GM21528 (cell line): ENCODE measurements at regions not wholly inside any gene's neighbourhood (a gene's known extent, or its start where the extent isn't known, plus 50 kb on each side); places are given as distances from the start of the nearest gene placed in this dataset.
"Not testable (repeated sequence)": the region's sequence is repeated elsewhere in the genome, so short reads cannot be mapped to it uniquely, and the experiment has no call there.

Source experiments
- ATAC-seq: cut with Tn5 transposase; IDR thresholded peaks from one replicate; pipeline ENCODE4 v1.9.1; 2021; ENCODE audit warnings: mild to moderate bottlenecking, moderate library complexity; ENCODE audit not compliant: unreplicated experiment, low FRiP score

DNA sequence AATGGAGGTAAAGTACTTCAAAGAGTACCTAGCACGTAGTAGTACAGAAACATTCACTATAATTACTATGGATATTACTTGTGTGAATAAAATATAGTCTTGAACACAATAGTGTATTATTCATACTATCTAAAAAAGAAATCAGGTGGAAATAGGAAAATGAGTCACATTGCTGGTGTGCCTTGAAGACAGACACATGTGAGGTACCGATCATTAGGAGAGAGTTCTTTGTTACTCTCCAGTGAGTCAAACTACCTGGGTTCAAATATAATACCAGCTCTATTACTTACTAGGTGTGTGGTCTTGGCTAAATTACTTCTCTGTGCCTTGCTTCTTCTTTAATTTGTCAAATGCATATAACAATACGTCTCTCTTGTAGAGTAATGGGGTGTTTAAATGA, 50.8 kb upstream of the BEND6 start:
- no peak for ATAC-seq

DNA sequence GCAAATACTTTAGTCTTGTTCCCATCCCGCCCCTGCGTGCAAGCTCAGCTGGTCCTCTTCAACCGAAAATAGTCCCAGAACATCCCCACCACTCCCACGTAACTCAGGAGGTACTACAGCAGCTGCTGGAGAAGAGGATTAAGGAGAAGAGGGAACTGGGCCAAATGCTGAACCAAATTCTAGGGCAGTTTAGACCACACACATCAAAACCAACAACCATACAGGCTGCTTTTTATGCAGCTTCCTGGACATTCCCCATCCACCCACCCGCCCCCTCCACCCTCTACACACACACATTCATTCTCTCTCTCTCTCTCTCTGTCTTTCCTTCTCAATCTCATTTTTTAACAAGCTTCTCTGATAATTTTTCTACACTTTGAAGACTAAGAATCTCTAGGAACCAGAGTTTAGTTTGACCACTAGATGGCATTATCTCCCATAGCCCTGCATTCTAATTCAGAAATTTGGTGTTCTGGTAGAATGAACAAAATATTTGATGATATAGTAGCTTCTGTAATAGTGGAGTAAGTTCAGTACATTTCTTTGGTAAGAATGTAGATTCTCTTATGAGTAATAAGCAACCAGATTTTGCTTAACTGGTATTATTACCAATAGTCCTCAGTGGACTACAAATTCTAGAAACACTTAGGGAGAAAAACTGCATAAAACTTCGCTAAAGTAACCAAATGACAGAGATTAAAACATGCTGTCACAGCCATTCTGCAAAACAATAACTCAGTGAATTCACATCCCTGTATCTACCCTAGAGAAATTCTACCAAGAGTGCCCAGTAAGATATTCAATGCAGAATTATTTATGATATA, 52.1 kb upstream of the BEND6 start:
- ATAC-seq: no peak

DNA sequence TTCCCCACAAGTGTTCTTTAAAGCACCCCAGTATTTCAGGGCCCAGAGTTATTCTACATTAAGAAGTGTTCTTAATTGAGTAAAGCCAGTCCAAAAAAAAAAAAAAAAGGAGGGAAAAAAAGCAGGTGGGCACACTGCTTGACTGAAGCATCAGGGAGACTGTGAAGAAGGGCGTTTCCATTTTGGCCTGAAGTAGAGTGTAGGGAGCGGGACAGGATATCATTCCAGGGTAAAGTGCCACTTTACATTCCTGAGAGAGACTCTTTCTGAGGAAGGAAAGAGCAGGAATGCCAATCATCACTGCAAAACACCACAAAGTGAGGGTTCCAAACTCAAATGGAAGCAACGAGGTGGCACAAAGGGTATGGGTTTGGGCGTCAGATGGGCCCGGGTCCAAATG, 54.1 kb upstream of the BEND6 start:
- ATAC-seq: no peak

DNA sequence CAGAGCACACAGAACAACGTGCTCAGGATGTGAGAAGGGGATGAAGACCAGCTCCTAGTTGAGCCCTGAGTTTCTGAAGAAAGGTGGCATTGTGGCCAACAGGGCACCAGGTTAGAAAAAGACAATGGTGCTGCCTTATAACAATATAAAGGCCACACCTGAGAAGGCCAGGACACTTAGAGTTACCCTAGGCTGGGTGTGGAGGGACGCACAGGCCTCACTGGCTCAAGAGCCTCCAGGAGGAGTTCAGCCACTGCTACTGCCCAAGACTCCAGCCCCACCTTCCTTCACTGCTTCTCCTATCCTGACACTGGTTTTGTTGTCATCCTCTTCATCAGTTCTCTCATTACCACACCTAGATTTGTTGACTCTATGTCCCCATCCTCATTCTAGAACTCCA, 55.2 kb upstream of the BEND6 start:
- no peak for ATAC-seq

DNA sequence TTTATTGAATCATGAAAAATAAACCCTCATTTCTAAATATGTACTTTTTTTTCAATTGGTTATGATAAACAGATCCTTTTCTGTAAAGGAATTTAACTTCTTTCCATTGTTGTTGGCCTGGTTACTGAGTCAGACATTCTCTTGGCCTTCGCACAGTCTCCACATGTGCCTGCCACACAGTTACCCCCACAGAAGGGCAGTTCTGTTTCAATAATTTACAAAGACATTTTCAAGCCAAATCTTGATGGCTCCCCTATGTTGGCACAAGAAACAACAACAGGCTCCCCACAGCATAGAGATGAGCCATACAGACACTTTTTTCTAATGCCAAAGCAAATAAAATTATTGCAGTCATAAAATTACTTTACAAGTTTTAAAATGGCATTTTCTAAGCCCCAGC, 55.6 kb upstream of the BEND6 start:
- no peak for ATAC-seq

DNA sequence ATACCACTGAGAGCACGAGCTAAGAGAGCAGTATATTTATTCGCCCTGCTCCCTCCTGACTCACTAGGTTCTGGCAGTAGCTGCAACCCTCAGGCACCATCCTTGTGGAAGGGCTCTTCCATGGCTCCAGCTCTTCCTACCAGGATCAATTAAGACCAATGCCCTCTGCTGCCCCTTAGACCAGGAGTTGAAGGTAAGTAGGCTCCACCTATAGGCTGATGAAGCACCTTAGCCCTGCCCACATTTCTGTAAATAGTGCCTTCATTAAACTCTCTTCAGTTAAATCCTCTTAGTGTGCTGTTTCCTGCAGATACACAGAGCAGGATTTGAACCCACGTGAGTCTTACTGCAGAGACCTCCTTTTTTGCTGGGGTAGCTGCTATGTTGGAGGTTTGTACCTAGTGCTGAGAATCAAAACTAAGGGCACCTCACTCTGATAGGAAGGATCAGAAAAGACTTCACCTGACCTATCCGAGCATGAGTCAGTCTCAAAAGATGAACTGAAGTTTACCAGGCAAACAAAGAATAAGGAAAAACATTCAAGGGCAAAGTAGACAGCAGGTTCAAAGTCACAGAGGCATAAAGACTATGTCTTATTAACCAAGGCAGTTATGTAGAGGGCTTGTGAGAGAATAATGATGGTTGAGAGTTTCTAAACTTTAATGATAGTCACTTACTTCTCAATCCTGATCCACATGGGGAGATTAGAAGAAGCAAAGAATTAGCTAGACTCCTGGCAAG, 56.9 kb upstream of the BEND6 start:
- no peak for ATAC-seq

DNA sequence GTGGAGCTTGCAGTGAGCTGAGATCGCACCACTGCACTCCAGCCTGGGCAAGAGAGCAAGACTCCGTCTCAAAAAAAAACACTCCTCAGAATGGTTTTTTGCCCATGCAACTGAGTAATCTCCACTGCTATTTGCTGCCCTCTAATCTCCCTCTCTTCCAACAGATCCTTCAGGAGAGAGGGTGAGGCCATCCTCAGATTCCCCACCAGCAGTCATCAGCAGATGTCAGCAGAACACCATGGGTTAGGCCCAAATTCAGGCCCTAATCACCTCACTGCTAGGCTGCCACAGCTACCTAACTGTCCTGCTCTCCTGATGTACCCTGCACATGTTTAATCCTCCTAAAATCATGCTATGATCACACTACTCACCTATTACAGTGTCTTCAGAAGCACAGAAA, 63.2 kb upstream of the BEND6 start:
- no peak for ATAC-seq

DNA sequence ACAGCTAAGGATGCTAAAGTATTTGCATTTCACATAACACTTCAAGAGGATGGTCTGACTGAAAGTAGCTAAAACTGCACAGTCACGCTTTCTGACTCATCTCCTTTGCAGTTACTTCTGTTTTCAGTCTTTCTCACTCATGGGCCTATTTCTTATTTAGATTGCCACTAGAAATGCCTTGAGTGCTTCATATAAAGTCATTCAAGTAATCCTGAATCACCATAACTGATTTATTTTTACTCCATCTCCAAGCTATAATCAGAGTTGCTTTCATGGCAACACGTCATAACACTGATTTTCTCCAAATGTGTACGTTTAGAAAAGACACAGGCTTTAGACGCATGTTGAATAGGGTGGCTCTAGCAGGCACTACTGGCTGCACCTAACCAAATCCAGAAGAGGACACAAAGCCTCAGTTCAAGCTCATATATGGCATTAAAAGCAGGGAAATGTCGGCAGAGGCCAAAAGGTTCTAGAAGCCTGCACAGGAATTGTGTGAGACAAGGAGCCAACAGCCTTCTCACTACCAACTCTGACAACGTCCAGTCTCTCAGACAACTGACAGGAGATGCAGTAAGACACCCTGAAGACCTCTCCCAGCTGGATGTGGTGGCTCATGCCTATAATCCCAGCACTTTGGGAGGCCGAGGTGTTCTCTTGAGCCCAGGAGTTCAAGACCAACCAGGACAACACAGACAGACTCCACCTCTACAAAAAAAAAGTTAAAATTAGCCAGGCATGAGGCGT, 64.1 kb upstream of the BEND6 start:
- ATAC-seq: peak; percentile 96

DNA sequence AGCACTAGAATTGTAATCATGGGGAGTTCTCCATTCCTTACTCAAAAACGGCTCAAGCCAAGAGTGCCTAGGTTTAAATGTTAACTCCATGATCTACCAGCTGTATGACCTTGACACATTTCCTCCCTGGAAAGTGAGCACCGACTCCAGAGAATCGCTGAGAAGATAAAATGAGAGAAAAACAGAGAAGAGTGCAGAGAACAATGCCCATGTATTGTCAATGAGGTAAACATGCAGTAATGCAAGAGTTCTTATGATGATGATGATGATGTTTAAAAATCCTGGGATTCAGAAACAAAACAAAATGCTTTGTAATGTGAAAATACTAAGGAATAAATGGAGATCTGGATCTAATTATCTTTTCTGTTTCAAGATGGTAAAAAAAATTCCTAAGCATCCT, 64.8 kb upstream of the BEND6 start:
- ATAC-seq: no peak

DNA sequence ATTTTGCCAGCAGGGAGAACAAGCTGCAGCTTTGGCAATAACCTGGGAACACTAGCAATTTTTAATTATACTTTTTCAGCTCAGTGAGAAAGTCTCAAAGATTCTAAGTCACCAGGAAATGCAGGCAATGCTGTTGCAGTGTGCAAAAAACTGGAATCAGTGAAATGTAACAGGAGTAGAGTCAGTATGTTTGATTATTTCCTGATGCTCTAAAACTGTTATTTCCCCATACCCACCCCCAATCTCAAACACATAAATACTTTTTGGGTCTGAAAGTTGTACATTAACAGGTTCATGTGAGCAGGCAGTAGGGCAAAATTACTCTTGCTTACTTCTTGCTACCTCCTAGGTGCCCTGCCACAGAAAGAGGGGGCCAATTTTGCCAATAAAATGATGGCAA, 65.4 kb upstream of the BEND6 start:
- no peak for ATAC-seq

DNA sequence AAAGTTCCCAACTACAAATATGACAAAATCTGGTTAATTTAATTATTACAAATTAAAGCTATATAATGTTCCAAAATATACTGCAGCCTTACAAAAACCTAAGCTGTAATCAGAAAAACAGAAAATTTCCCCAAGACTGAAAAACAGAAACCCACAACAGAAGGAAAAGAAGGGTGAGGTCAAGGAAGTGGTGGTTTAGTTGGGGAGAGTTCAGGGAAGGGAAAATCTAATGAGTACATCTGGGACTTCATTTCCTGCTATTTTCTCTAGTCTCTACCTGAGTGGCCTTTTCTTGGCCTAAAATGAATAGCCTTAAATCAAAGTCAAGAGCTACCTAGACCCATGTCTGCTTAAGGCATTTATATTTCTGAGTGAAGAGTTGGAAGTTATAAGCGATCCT, 66.2 kb upstream of the BEND6 start:
- ATAC-seq: no peak

DNA sequence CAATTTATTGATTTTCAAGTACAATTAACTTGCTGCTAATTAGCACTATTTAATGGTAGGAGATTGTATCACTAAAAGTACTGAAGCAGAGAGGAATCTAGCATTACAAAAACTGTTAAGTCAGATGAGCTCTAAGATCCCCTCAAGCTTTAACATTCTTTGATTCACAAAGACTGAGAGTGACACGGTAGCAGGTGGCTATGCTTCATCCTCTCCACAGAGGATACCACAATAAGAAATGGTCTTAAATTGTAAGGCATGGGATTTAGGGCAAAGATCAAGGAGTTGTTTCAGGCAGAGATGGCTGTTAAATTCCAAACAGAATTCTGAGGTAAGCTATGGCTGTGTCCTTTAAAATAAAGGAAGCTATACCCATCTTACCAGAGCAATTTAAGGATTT, 67.8 kb upstream of the BEND6 start:
- ATAC-seq: no peak

DNA sequence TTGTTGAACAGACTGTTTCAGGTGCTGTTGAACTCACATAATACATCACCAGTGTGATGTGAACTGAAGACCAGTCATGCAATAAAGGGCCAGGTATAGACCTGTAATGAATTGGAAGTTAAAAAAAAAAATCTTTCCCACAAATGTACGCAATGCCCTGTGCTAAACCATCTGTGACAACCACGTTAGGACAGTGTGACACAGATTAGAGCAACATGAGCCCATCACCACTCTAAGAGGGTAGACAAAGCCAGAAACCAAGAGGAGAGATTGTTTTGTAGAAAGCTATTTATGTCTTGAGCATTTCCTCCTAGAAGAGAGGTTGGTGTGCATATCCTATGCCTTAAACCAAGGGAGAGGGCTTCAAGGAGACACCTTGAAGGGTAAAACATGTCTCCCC, 77.0 kb upstream of the BEND6 start:
- ATAC-seq: no peak

DNA sequence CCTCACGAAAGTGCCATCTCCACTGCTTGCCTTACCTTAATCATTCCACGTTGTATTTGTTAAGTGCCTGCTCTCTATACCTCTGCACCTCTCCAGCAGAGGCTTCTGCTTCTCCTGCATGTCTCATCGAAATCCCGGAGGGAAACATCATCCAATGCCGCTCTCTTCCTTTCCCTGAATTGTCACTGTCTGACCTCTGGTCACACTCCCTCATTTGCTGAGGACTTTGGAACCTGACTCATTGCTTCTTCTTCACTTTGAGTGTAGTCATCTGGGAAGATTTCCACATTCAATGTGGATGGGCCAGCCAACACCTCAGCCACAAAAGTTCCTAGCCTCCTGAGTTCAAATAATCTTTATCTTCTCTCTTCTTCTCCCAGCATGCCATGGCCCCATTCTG, 78.9 kb upstream of the BEND6 start:
- ATAC-seq: no peak

DNA sequence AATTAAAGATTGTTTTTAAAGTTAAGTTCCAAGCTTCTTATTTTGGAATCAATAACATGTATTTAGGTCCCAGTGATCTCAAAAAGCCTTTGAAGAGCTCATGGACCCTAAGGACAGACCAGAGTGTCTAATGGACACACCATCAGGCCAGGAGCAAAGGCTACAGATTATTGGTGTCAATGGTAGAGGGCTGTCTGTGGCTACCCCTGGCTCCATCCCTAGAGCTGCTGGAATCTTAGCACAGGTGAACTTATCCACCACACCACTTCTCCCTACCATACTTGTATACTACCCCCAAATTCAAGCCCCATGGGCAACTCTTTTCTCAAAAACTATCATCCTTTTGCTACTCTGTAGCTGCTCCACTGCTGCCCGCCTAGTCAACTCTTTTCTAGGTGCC, 79.4 kb upstream of the BEND6 start:
- no peak for ATAC-seq

DNA sequence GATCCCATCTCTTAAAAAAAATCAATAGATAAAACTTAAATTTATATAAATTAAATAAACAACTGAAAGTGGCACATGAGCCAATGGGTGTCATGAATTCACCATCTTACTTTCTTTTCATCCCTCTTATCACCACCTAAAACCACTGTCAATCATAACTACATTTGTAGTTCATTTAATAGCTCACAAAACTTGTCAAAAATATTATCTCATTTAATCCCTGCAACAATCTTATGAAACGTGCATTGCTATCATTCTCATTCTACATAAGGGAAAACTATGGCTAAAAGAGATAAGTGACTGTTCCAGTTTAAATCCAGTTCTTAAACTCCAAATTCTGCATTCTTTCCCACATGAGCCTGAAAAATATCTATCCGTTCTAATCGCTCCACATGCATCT, 80.6 kb upstream of the BEND6 start:
- no peak for ATAC-seq

DNA sequence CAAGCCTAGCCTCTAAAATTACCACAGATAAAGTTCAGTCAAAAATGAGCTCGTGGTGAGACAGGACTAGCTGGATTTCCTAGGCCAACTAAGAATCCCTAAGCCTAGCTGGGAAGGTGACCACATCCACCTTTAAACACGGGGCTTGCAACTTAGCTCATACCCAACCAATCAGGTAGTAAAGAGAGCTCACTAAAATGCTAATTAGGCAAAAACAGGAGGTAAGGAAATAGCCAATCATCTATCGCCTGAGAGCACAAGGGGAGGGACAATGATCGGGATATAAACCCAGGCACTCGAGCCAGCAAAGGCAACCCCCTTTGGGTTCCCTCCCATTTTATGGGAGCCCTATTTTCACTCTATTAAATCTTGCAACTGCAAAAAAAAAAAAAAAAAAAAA, 84.9 kb upstream of the BEND6 start:
- ATAC-seq: not testable (repeated sequence)

DNA sequence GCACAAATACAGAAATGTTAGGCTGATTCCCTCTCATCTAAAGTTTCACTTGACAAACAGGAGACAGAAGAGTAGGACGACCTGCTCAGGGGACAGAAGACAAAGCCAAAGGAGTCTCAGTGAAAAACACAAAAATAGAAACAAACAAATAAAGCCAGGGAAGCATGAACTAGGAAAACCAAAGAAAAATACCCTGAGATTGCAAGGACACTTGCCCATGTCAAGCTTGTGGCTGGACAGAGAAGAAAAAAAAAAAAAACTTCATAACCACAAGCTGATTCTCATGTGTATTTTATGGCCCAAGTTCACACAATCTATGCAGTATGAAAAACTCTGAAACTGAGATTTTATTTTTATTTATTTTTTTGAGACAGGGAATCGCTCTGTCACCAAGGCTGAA, 85.6 kb upstream of the BEND6 start:
- no peak for ATAC-seq

DNA sequence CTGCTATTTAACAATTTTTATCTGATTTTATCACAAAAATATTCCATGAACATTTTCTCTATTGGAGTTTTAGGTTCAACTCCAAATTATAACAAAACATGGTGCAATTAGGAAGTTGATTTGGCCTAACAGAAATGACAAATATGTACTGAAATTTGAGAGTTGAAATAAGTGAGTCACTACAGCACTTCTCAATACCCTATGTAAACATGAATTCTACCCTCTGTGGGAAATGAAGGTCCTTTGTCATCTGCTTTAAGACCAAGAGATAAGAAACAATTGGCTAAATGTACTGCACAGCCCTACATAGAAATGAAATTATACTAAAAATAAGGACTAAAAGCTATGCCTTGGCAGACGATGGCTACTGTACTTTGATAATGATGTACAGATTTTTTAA, 86.2 kb upstream of the BEND6 start:
- ATAC-seq: no peak

DNA sequence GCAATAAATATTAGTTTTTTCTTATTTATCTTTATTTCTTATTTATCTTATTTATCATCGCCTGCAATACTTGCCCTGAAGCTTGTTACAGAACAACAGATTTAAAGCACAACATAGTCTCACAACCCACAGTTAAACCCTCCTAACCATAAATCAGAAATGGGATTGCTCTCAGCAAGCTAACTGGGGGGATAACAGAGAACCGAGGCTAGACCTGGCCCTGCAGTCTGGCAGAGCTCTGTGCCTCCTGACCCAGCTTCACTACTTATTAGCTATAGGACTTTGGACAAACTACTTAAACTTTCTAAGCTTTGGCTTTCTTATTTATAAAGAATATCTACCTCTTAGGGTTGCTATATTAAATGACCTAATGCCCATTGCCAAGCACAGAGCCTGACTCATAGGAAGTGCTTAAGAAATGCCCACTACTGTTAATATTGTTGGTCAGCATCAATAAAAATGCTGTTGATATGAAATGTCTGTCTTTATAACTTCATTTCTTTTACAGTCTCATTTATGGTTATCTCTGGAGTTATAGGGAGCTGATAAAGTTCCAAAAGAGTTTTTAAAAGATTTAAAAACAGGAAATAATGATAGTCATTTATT, 87.9 kb upstream of the BEND6 start:
- ATAC-seq: no peak
